DMS 273 treated with DMSO at 0.1 percent for 48 hours (cell line): ENCODE measurements at regions not wholly inside any gene's neighbourhood (a gene's known extent, or its start where the extent isn't known, plus 50 kb on each side); places are given as distances from the start of the nearest gene placed in this dataset.
"Not testable (repeated sequence)": the region's sequence is repeated elsewhere in the genome, so short reads cannot be mapped to it uniquely, and the experiment has no call there.

ENCODE experiments used
- DNase-seq: peaks from one replicate; lab custom pipeline; 2025; lab: John Stamatoyannopoulos, UW

- no peak for DNase-seq
These were observed 138.9 kb upstream of the PHYHIPL start for GRCh38 chr10:59037506-59037905.

GRCh38 chr10:59043358-59043757 lies 133.1 kb upstream of the PHYHIPL start:
- not testable (repeated sequence) for DNase-seq

GRCh38 chr10:59047180-59047579 lies 129.3 kb upstream of the PHYHIPL start:
- DNase-seq = no peak

DNA sequence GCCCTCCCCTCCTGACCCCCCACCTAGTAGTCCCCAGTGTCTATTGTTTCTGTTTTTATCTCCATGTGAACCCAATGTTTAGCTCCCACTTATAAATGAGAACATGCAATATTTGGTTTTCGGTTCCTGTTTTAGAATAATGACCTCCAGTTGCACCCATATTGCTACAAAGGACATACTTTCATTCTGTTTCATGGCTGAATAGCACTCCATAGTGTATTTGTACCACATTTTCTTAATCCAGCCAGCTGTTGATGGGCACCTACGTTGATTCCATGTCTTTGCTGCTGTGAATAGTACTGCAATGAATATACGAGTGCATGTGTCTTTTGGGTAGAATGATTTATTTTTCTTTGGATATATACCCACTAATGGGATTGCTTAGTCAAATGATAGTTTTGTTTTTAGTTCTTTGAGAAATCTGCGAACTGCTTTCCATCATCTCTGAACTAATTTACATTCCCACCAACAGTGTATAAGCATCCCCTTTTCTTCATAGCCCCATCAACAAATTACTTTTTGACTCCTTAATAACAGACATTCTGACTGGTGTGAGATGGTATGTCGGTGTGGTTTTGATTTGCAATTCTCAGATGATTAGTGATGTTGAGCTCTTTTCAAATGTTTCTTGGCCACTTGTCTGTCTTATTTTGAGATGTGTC lies 128.4 kb upstream of the PHYHIPL start:
- no peak for DNase-seq

DNA sequence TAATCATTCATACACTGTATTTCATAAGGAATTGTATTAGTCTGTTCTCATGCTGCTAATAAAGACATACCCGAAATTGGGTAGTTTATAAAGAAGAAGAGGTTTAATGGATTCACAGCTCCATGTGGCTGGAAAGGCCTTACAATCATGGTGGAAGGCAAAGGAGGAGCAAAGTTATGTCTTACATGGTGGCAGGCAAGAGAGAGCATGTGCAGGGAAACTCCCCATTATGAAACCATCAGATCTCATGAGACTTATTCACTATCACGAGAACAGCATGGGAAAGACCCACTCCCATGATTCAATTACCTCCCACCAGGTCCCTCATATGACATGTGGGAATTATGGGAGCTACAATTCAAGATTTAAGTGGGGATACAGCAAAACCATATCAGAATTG lies 122.9 kb upstream of the PHYHIPL start:
- DNase-seq = not testable (repeated sequence)

DNA sequence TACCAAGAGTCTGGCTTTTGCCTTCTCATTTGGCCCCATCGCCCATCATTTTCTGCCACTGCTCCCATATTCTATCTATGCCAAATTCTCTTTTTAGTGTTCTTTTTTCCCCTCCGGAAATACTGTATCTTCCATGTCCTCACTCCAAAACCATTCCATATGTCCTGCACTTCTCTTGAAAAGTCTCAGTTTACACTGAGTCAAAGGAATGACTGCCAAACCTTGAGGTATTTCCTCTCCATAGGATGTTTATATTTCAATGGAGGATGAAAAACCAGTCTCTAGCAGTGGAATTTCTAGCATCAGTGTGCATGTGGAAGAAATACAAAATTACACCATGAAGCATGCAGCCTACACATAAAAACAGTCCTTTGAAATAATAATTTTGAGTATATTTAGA lies 121.4 kb upstream of the PHYHIPL start:
- DNase-seq = no peak

GRCh38 chr10:59057345-59057744 lies 119.1 kb upstream of the PHYHIPL start:
- DNase-seq = no peak

GRCh38 chr10:59060852-59061251 lies 115.6 kb upstream of the PHYHIPL start:
- no peak for DNase-seq

GRCh38 chr10:59063491-59063890 lies 113.0 kb upstream of the PHYHIPL start:
- DNase-seq = no peak

- DNase-seq = no peak
These were observed 112.3 kb upstream of the PHYHIPL start for GRCh38 chr10:59064080-59064692.

GRCh38 chr10:59064759-59065539 lies 111.5 kb upstream of the PHYHIPL start:
- no peak for DNase-seq

GRCh38 chr10:59068581-59069191 lies 107.8 kb upstream of the PHYHIPL start:
- DNase-seq = no peak

DNA sequence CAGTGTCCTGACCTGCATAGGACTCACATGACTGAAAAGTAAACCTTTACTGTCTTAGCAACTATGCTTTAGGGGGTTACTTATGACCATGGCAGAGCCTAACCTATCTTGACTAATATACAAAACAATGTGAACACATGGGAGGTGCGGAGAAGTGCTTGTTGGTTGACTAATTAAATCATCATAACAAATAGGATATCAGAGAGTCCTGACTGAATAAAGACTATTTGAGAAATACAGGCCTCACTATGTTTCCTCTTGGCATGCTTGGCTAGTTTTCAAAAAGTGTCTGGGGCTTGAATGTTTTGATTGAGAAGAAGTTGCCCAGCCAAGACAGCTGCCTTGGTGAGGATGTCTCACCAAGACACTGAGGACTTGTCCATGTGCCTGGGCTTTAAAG lies 104.4 kb upstream of the PHYHIPL start:
- DNase-seq = no peak

- DNase-seq = no peak
These were observed 102.9 kb upstream of the PHYHIPL start for GRCh38 chr10:59073456-59074053.

GRCh38 chr10:59075576-59075975 lies 100.9 kb upstream of the PHYHIPL start:
- DNase-seq = no peak

GRCh38 chr10:59077855-59078254 lies 98.6 kb upstream of the PHYHIPL start:
- DNase-seq = no peak

DNA sequence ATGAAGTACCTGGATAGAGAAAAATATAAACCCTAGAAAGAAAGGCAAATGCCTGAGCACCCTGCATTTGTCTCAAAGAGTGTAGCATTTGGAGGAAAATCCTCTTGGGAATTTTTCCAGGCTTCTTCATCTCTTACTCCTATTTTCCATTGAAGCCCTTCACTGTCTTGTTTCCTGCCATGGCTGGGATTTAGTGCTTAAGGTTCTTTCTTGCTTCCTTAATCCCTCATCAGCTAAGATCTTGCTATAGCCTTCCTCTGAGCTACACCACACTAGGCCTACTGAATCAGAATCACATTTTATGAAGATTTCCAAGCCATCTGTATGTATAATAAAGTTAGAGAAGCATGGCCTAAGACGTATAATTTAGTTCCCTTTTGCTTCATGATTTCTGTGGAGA lies 97.5 kb upstream of the PHYHIPL start:
- DNase-seq = no peak

- DNase-seq = no peak
These were observed 96.8 kb upstream of the PHYHIPL start for GRCh38 chr10:59079386-59080226.

DNA sequence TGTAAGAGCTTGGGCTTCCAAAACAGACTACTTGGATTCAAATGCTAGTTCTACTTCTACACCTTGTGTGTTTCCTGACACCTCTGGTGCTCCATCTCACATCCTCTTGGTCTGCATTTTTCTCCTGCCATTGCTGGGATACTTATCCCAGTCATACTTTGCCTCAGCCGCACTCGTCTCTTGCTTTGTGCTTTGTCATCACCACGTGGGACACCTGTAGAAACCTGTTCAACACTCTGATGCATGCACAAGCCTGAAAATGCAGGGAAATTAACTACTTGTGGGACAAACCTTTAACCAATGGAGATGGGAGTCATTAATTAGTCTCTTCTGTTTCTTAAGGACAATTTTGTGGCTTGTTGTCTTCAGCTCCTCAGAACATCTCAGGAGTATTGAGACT lies 94.2 kb upstream of the PHYHIPL start:
- no peak for DNase-seq

DNA sequence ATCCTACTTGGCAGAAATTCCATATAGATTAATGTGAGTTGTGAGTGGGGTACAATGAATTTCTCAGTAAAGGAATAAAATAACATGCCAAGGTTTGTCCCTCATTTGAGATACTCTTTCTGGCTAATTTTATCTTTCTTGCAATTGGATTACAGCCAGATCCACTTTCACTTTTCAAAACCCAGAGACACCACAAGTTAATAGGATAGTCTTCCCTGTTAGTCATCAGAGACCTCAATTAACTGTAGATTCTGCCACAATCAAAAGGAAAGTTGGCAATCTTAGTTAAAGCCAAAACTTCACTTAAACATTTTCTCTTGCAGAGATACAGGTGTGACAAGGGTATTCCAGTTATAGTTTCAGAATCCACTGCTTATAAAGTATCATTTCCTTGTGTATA lies 91.4 kb upstream of the PHYHIPL start:
- no peak for DNase-seq

GRCh38 chr10:59085711-59086502 lies 90.5 kb upstream of the PHYHIPL start:
- DNase-seq = no peak
